ENCODE measurements at regions not wholly inside any gene's neighbourhood (a gene's known extent, or its start where the extent isn't known, plus 50 kb on each side); places are given as distances from the start of the nearest gene placed in this dataset.
A peak's percentile ranks its signal among the peaks of the same experiment; 100 is the strongest.

DNA sequence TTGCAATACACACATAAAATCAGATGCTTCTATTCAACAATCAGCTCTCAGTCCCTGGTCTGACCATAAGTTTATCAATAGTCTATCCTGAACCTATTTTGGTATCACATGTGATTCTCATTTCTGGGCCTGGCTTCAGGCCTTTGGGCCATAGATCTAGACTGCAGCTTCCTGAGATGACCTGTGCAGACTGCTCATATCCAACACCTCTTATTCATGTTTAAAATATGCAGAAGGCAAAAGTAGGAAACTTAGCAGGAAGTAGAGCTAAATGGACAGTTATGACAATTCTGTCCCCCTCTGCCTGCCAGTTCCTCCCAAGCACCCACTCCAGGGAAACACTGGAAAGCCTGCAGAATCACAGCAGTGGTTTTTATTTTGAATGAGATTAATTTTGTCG lies 53.3 kb downstream of the C7orf25 start:
- peak in 1 of 2 experiments; percentile 42 for DNase-seq

DNA sequence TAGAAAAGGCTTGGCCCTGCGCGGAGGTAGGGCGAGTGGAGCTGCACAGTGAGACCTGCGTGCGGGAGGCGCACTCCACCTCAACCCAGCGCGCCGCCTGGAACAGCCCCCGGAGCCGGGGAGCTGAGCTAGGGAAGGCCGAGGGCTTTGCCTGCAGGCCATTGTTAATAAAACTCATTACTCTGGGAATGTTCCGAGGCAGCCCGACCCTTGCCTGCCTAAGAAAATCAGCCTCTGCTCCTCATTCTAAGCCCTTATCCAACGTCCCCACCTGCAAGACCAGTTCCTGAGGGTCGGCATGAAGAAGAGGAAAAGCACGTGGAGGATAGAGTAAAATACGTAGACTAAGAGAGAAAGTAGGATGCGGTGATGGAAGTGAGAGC lies 55.3 kb downstream of the C7orf25 start:
- no peak for DNase-seq

DNA sequence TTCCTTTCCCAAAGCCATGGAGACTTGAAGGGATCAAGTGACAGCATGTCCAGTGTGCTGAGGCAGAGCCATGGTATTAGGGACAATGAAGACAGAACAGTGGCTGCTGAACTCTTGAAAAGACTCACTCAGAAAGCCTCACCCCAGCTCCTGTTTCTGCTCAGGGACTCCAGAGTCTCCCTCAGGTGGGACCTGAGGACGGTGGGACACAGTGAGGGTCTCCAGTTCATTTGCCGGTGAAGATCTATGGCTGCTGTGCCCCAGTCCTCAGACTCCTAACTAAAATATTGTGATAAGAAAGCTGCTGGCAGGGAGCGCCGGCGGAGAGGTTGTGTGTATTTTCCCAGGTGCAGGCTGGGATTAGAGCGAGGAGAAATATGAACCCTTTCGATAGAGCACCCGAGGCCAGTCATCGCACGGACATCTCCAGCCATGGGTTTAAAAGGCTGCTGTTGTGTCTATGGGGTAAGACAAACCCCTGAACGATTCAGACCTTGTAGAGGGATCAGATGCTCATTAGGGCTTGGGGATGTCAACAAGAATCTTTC lies 57.2 kb downstream of the C7orf25 start:
- no peak for DNase-seq

DNA sequence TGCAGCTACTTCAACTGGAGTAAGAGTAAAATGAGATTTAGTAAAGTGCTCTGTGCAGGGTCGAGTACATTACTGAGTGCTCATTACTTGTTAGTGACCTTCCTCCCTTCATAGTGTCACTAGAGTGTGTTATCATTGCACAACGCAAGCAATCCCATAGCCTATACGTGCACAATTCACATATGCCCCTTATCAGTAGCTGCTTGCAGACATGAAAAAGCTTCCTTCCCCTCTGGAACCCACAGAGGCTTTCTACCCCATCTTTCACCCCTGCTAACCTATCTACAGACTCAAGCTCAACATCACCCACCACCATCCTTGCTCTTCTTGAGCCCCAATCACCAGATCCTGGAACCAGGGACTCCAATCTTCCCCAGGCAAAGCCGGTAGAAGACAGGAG lies 59.3 kb downstream of the C7orf25 start:
- no peak for DNase-seq

DNA sequence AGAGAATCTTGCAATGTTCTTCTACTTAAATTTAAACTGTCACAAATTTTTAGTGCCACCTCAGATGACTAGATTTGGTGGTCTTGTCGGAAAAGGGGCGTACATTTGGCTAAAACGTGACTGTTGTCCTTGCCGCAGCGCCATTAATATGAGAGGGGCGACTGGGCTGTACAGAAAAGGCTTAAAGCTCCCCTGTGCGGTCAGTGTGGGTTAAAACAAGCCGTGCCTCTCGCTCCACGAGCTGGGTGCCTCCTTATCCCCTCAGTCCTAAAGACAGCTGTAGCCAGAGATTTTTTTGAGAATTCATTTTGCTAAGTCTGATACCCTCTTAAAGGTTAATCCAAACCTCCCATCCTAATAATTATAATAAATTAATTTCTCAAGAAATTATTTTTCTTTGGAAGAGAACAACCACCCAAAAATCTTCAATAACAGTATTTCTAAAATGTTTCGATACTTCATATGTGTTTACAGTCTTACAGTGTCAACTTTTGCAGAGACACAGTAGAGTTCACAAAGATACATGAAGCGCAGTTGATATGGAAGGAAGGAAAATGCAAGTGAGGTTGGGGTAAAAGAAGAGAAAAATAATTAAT lies 68.6 kb downstream of the C7orf25 start:
- DNase-seq: no peak

DNA sequence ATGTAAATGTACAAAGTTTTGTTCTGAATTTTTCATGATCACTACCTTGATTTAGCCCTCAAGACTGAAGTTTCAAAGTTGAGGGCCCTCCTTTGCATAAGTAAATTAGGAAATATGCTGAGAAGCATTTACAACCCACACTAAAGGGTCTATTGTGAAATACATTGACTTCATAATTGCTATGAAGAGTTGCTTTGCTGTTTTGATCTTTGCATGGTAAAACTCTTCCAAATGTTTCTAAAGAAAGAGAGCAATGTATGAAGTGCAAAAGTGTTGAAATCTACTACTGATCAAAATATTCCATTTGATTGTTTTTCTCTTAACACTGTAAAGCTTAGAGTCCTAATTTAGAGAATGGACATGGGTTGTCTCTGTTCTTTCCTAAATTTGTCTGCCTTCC lies 77.2 kb downstream of the C7orf25 start:
- DNase-seq: no peak

DNA sequence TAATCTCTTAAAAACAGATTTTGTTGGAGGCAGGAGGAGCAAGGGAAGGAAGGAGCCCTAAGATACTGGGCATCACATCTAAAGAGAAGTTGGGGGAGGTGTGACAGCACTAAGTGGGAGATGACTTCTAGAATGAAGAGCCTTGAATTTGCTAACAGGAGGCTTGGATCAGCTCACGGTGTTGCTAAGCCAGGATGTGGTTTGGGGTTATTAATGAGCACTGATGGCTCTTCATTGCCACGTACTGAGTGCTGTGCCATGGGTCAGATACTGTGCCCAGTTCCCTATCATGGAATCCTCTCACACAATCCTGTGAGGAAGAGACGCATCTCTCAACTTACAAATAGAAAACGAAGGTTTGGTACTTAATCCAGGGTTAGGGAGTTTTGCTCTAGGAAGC lies 78.5 kb downstream of the C7orf25 start:
- no peak for DNase-seq

DNA sequence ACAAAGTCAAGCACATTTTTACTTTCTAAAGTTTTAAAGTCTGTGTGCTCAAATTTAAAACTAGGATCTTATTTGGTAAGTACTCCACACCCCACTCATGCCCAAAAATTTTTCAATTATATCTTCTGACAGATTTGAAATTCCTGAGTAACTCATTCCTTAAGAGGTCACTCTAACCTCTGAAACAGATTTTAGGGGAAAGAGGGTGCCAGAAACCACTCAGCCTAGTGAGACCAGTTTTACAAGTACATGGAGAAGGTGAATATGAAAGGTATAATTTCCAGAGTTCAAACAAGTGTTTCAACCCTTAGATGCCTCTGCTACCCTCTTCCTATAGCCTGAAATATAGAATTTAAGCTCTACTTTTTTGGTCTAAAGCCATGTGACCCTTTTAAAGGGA lies 79.2 kb downstream of the C7orf25 start:
- DNase-seq: no peak

DNA sequence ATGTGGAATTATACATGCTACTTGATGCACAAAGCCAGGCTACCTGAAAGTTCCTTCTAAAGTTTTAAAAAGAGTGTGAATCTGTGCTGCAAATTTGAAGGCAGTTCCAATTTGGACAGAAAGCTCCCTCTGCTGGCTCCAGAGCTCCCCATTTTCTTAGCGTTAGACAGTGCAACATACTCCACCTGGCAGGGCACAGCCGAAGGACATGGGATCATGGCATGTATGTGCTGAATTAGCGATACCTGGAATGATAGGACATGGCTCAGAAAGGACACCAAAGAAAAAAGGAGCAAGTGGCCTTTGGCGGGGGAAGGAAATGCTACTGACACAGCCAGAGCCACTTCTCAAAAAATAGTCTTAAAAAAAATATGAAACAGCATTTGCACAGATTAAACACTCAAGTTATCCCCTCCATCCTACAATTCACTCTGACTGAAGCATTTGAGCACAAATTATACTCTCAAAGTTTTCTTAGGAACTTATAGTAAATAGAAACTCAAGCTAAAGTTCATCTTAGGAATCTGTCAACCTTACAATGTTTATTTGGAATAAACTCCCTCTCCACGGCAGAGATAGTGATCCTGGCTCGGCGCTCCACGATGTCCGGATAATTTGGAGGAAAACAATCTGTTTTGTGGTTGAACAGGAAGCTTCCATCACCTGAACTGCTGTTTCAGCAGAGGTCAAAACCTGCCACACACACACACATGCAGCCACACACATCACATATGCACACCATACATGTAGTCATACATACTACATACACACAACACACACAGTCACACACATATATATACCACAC lies 80.0 kb downstream of the C7orf25 start:
- peak; percentile 5 to 21 for DNase-seq

DNA sequence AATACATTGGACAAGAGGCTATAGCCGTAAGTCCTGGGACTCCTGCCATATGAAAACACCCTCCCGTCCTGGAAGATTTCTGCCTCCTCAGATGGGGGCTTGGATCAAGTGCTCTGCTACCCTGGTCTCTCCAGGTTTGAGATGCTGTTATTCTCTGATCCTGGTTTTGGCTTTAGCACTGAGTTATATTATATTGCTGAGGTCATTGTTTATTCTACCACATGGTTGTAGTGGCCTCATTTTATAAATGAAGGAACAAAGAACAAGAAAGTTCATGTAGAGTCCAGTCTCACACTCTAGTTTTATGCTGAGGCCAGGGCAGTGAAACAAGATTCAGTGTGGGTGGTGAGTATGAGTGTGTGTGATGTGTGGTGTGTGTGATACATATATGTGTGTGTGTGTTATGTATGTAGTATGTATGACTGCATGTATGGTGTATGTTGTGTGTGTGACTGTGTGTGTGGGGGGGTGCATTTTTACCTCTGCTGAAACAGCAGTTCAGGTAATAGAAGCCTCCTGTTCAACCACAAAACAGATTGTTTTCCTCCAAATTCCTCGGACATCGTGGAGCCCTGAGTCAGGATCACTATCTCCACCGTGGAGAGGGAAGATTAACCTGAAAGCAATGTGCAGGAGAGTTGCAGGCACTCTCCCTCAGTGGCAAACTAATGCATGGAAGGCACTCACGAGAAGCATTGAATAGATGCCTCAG lies 80.7 kb downstream of the C7orf25 start:
- no peak for DNase-seq

DNA sequence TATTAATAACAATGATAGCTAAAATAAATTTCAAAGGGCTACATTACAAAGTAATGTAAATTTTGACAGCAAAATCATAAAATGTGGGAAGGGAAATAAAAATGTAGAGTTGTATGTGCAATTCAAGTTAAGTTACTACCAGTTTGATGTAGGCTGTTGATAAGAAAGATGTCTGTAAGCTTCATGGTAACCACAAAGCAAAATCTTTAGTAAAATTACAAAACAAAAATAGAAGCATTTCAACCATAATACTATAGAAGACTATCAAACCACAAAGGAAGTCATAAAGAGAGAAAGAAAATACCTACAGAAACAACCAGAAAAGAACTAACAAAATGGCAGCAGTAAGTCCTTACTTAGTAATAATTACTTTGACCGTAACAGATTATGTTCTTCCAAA lies 99.1 kb downstream of the C7orf25 start:
- DNase-seq: no peak

DNA sequence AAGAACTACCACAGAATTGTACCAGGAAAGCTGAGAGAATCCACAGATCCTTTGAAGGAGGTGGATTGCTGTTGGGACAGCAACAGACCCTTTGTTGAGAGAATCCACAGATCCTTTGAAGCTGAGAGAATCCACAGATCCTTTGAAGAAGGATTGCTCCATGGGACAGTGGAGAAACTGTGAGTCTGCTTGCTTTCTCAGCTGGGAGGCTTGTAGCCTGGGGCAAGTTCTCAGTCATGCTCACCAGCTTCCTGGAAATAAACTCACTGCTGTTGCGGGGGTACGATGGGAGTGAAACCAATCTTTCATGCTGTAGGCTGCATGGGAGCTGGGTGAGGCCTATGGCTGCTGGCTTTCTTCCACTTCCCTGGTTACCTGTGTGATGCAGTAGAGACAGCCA lies 106.3 kb downstream of the C7orf25 start:
- DNase-seq: no peak

DNA sequence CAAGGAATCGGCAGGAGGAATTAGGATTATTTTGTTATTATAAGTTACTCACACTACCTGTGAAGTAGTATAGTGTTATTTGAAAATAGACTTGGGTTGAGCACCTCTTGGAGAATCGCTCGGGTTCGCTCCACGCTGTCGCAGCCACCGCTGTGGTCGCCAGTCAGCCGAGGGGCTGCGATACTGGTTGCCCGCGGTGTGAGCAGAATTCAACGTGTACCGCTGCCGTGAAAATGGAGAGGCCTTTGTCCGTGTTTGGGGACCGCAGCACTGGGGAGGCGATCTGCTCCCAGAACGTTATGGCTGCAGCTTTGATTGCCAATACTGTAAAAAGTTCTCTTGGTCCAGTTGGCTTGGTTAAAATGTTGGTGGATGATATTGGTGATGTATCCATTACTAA lies 117.2 kb downstream of the C7orf25 start:
- DNase-seq: no peak

DNA sequence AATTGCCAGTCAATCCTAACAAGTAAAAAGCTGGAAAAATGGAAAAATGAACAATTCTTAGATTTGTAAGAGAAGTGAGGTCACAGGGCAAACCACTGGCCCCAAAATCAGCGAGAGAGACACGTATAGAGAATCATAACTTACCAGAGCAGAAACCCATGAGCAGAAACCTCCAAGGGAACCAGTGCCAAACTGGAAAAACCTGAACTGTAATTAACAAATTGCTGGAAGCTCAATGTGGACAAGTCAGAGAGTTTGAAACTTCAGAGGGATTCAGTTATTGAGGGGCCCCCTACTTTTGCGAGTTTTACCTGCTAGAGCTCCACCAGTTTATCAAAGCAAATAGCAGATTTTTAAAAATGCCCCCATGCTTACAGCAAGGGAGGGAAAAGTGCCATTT lies 119.0 kb downstream of the C7orf25 start:
- no peak for DNase-seq

DNA sequence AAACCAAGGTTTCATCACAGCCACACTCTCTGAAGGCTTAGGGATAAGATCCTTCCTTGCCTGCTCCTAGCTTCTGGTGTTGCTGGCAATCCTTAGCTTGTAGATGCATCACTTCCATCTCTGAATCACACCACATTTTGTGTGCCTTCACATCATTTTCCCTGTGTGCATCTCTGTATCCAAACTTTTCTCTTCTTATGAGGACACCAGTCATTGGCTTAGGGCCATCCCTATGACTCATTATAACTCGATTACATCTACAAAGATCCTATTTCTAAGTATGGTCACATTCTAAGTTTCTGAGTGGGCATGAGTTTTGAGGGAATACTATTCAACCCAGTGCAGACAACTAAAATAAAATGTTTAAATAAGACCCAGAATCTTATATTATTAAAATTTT lies 121.7 kb downstream of the C7orf25 start:
- no peak for DNase-seq

DNA sequence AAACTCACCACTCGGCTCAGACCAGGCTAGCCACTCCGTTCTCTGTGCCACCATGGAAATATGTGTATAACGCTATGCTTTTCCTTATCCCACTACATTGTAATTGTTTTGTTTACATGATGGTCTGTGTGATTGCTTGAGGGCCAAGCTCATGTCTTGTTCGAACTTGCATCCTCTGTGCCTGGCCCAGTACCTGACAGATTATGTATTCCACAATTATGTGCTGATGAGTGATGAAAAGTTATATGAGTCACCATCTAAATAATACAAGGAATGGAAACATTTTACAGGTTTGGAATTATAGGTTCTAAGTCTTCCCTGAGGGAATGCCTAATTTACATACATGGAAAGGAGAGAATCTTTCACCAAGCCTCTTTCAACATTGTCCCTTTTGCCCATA lies 137.4 kb downstream of the C7orf25 start:
- no peak for DNase-seq

DNA sequence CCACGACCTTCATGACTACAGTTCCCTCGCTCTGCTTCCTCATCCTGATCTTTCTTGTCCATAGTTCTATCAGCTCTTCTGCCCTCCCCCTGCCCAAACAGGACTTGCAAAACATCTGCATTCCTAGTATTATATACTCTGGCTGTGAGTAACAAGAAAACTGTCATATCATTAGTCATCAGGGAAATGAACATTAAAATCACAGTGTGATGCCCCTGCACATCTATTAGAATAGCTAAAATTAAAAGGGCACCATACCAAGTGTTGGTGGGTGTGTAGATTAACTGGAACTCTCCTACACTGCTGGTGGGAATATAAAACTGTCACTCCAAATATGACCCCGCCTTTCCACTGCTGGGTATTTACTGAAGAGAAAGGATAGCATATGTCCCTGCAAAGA lies 141.8 kb downstream of the C7orf25 start:
- DNase-seq: no peak

DNA sequence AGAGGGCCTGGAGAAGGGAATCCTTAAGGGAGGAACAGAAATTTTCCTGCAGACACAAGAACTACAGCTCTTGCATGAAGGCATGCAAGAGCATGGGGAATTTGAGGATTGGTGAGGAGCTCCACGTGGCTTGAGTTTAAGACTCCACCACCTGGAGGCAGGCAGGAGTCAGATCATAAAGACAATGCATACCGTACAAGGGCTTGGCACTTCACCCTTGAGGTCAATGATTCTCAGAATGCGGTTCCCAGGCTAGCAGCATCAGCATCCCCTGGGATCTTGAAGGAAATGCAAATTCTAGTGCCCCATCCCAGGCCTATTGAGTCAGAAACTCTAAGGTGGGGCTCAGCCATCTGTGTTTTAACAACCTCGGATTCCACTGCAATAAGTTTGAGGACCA lies 143.8 kb downstream of the C7orf25 start:
- no peak for DNase-seq

DNA sequence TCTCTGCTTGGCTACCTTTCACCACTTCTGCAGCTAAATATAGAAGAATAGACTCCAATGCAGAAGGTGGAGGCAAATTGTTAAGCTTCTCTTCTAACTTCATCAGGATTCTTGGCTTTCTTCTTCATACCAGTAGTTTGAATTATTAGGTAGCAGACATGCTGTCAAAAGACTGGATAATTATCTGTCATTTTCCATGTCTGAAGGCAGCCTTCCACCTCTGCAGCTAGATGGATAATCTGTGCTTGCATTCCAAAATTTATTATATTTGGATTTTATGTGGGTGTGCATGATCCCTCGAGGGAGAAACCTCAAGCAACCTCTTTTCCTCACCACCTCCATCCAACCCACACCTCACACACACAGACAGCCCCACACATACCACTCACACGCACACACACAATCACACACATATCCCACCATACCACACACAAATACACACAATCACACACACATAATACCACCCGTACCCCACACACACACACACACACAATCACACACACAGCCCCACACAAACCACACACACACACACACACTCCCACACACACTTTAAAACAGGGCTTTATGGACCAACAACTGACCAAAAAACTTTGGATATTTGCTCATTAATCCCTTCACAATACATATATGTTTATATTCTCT lies 145.0 kb downstream of the C7orf25 start:
- DNase-seq: no peak

DNA sequence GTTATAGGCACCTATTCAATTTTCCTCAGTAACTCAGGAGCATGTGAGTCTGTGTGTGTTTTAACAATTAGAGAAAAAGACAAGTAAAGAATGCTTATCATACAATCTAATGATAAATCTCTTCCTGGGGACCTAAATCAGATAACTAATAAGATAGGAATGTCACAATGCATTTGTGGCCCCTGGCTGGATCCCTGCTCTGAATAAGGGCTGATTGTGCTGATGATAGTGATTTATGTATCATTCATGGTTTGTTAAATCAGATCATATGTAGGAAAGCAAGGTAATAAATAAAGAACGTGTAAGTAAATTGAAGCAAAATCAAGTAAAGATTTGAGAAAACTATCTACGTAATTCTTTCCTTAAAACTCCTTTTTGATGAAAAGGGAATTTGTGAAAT lies 145.9 kb downstream of the C7orf25 start:
- no peak for DNase-seq

DNA sequence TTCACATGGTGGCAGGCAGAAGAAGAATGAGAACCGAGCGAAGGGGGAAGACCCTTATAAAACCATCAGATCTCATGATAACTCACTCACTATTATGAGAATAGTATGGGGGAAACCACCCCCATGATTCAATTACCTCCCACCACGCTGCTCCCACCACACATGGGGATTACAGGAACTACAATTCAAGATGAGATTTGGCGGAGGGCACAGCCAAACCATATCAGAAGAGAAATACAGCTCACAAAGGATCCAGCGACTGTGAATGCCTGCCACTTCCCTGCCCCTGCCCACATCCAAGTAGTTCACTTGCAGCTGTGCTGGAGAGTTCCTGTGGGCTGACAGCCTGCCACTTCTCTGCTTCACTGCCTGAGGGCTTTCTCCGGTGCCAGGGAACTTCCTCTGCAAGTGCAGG lies 148.7 kb downstream of the C7orf25 start:
- no peak for DNase-seq

DNA sequence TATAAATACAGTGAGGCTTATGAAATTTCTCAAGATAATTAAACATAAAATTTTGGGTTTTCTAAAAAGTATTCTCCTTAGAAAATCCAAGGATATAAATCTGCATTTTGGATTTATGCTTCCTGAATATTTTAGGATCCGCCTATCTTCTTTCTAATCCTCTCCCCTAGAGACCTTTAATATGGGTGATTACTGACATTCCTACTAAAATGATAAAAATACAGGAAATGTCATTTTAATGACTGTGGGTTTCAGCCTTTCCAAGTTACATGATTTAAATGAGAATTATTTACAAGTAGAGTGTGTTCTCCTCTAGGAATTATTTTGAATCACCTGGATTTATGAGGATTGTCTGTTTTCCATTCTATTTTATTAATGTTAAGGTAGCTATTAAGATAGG lies 150.4 kb downstream of the C7orf25 start:
- no peak for DNase-seq

DNA sequence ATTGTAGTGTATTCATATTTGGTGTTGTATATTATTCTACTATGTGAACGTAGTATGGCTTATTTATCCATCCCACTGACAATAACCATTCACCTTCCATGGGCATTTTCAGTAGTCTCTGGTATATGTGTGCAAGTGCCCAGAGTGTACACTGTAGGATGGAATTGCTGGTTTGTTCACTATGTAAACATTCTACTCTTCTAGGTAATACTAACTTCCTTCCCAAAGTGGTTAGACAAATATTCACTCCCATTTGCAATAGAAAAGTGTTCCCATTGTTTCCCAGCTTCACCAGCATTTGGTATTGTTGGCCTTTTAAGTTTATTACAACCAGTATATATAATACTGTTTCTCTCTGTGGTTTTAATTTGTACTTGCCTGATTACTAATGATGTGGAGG lies 153.7 kb downstream of the C7orf25 start:
- no peak for DNase-seq

DNA sequence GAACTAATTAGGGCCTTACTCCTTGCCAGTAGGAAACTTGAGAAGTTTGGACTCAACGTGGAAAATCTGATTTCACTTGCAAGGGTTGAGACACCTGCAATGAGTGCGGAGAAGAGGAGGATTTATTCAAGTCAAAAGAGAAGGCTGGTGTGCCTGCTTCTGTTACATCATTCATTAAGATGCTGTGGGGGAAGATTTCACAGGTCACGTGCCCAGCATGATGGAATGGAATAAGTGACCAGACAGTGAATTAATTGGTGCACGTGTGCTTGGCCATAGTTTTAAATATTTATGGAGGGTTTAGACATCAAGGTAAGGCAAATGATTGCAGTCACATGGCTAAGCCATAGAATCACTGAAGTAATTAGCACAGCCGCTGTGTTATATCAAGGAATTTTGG lies 155.0 kb downstream of the C7orf25 start:
- DNase-seq: no peak
